Rectal smooth muscle tissue (tissue), 1 donor: ENCODE measurements at regions not wholly inside any gene's neighbourhood (a gene's known extent, or its start where the extent isn't known, plus 50 kb on each side); places are given as distances from the start of the nearest gene placed in this dataset.

Experiments
- H3K27ac ChIP-seq: one replicate; pipeline ENCODE4 v1.7.0; 2013; ENCODE audit warnings: low read depth, low read length, inconsistent platforms
- H3K27me3 ChIP-seq: one replicate; pipeline ENCODE4 v1.7.0; 2013; ENCODE audit warnings: low read length; ENCODE audit not compliant: control insufficient read depth, insufficient read depth
- H3K36me3 ChIP-seq: one replicate; pipeline ENCODE4 v1.7.0; 2013; ENCODE audit warnings: low read length; ENCODE audit not compliant: control insufficient read depth, insufficient read depth
- H3K4me1 ChIP-seq: one replicate; pipeline ENCODE4 v1.7.0; 2013; ENCODE audit warnings: low read length; ENCODE audit not compliant: control insufficient read depth, insufficient read depth
- H3K4me3 ChIP-seq: one replicate; pipeline ENCODE4 v1.7.0; 2013; ENCODE audit warnings: low read length
- H3K9ac ChIP-seq: one replicate; pipeline ENCODE4 v1.7.0; 2013; ENCODE audit warnings: low read length

- Histone ChIP-seq H3K4me3 (no peak overlapping the region), H3K27me3 (no peaks in the 10 kb centered on the region), H3K4me1 (no peaks in the 10 kb centered on the region), H3K36me3 (no peaks in the 10 kb centered on the region), H3K27ac (no peak overlapping the region), H3K9ac (no peak overlapping the region)
These were observed 182.6 kb upstream of the TYRP1 start for GRCh38 chr9:12510551-12510950.

DNA sequence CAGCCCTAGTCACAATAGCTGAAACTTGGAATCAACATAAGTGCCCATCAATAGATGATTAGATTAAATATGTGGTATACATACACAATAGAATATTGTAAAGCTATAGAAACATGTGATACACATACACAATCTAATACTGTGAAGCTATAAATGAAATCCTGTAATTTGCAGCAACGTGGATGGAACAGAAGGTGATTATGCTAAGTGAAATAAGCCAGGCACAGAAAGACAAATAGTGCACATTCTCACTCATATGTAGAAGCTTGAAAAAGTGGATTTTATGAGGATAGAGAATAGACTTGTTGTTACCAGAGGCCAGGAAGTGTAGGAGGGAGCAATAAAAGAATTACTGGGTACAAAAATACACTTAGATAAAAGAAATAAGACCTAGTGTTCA, 181.5 kb upstream of the TYRP1 start:
- H3K9ac ChIP-seq: no peak overlapping the region

GRCh38 chr9:12516031-12516430, 177.2 kb upstream of the TYRP1 start:
- no peak overlapping the region for H3K4me3 ChIP-seq
- no peak overlapping the region for H3K9ac ChIP-seq
- H3K36me3 ChIP-seq: no peaks in the 10 kb centered on the region
- no peak overlapping the region for H3K27ac ChIP-seq
- H3K4me1 ChIP-seq: no peaks in the 10 kb centered on the region
- no peaks in the 10 kb centered on the region for H3K27me3 ChIP-seq

More for the DNA sequence above, 181.5 kb upstream of the TYRP1 start:
- Histone ChIP-seq H3K27ac (no peak overlapping the region), H3K27me3 (no peaks in the 10 kb centered on the region), H3K36me3 (no peaks in the 10 kb centered on the region), H3K4me1 (no peaks in the 10 kb centered on the region), H3K4me3 (no peak overlapping the region)

DNA sequence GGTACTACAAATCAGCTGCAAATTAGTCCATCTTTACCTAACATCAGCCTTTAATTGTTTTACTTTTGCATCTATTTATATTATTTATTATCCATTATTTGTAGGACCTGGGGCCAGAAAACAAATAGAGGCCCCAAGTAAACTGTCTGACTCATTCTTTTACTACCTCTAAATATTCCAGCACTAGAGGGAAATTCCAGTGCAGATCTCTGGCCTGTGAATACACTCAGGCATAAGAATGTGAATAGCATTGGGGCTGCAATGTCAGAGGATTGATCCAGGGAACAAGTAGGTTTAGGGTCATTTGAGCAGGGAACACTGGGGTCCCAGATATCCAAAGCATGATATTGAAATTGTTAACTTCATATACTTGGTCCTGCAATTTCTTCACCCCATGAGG, 176.6 kb upstream of the TYRP1 start:
- H3K4me1 ChIP-seq: no peaks in the 10 kb centered on the region
- H3K27ac ChIP-seq: no peak overlapping the region

GRCh38 chr9:12538842-12539579, 154.2 kb upstream of the TYRP1 start:
- H3K4me3 ChIP-seq: no peak overlapping the region
- no peak overlapping the region for H3K9ac ChIP-seq
- no peaks in the 10 kb centered on the region for H3K36me3 ChIP-seq

More for the DNA sequence above, 176.6 kb upstream of the TYRP1 start:
- H3K4me3 ChIP-seq: no peak overlapping the region
- H3K36me3 ChIP-seq: no peaks in the 10 kb centered on the region
- no peaks in the 10 kb centered on the region for H3K27me3 ChIP-seq
- H3K9ac ChIP-seq: no peak overlapping the region

GRCh38 chr9:12539580-12539975, 153.6 kb upstream of the TYRP1 start:
- no peak overlapping the region for H3K4me3 ChIP-seq
- H3K27ac ChIP-seq: no peak overlapping the region
- no peaks in the 10 kb centered on the region for H3K36me3 ChIP-seq
- H3K4me1 ChIP-seq: no peaks in the 10 kb centered on the region
- no peaks in the 10 kb centered on the region for H3K27me3 ChIP-seq
- no peak overlapping the region for H3K9ac ChIP-seq

More at GRCh38 chr9:12538842-12539579, 154.2 kb upstream of the TYRP1 start:
- Histone ChIP-seq H3K27ac (no peak overlapping the region), H3K27me3 (no peaks in the 10 kb centered on the region), H3K4me1 (no peaks in the 10 kb centered on the region)

- Histone ChIP-seq H3K4me1 (no peaks in the 10 kb centered on the region), H3K27ac (no peak overlapping the region), H3K36me3 (no peaks in the 10 kb centered on the region), H3K27me3 (no peaks in the 10 kb centered on the region), H3K4me3 (no peak overlapping the region), H3K9ac (no peak overlapping the region)
These were observed 148.5 kb upstream of the TYRP1 start for GRCh38 chr9:12544700-12545099.

DNA sequence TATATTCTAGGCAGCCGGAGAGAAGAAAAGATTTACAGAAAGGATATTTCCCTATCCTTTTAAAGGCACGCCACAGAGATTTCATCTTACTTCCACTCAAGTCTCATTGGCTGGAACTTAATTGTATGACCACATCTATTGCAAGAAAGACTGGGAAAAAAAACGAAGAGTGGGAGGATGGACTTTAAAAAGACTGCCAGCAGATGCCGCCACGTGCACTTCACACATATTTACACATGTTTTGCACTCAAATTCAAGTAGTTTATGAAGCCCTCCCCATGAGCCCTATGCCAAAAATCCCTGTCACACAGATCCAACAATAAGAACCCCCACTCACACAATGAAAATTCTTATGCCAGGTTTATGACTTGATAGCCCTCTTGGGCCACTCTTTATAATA, 138.5 kb upstream of the TYRP1 start:
- Histone ChIP-seq H3K4me1 (no peaks in the 10 kb centered on the region), H3K4me3 (no peak overlapping the region), H3K36me3 (no peaks in the 10 kb centered on the region), H3K9ac (no peak overlapping the region), H3K27ac (no peak overlapping the region), H3K27me3 (no peaks in the 10 kb centered on the region)

DNA sequence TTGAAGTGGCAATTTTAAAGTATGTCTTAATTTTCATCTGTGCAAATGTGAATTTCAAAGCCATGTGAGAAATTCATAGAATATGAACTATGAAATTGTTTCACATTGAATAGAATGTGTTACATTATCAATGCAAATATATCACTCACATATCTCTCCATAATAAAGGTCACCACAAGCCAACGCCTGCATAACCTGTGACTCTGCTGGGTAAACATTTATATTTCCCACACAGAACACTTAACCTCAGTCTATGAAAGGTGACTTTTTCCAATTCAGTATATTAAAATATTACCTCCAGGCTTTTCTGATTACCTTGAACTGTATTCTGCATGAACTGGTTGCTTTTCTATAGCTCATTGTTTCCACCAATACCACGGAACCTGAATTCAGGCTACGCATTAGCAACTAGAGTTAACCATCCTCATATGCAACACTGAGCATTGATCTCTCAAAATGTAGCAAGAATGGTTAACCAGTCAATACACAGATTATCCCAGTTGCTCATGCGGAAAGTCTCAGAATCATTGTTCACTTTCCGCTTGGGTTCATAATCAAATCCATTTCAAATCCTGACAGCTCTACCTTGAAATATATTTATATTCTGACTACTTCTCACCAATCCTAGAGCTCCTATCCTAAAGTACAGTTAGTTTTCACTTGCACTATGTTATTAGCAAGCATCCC, 126.6 kb upstream of the TYRP1 start:
- Histone ChIP-seq H3K27me3 (no peaks in the 10 kb centered on the region), H3K4me1 (no peaks in the 10 kb centered on the region), H3K9ac (no peak overlapping the region), H3K36me3 (no peaks in the 10 kb centered on the region), H3K4me3 (no peak overlapping the region), H3K27ac (no peak overlapping the region)

DNA sequence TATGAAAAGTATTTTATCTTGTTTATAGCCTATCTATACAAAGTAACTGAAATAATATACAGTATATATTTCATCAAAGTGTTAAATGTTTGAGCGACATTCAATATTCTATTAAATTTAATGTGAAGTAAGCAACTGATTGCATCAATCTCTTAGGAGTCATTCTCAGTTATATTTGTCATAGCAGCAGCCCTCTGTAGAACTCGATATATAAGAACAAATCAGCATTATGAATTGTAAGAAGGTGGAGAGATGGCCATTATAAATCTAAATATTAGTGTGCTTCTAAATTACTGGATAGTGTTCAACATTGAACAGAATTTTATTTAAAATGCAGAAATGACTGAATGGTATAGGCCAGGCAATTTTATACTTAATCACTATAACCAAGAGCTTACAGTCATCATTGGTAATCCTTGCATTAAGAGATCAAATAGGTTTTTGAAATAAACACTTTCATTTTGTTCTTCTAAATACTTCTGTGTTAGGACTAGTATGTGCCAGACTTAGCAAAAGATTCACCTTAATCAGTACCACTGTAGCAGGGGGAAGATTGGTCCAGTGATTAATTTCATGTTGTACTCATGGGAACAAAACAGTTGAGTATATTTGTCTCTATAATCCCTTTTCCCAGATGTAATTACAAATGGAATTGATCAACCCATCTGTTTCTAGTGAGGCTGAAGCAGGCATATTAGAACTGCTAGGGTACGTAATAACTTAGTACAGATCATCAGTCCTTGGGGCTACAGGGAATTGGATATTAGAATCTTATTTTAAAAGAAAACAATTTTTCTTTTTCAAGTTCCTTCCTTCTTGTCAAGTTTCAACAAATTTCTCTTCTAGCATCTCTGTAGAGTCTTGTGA, 108.3 kb upstream of the TYRP1 start:
- H3K4me1 ChIP-seq: no peaks in the 10 kb centered on the region
- H3K27ac ChIP-seq: no peak overlapping the region
- H3K9ac ChIP-seq: no peak overlapping the region
- H3K36me3 ChIP-seq: no peaks in the 10 kb centered on the region
- H3K4me3 ChIP-seq: no peak overlapping the region
- no peaks in the 10 kb centered on the region for H3K27me3 ChIP-seq

- no peaks in the 10 kb centered on the region for H3K4me1 ChIP-seq
- H3K36me3 ChIP-seq: no peaks in the 10 kb centered on the region
- no peaks in the 10 kb centered on the region for H3K27me3 ChIP-seq
- H3K4me3 ChIP-seq: no peak overlapping the region
- H3K27ac ChIP-seq: no peak overlapping the region
- no peak overlapping the region for H3K9ac ChIP-seq
These were observed 97.8 kb upstream of the TYRP1 start for GRCh38 chr9:12595400-12595799.

DNA sequence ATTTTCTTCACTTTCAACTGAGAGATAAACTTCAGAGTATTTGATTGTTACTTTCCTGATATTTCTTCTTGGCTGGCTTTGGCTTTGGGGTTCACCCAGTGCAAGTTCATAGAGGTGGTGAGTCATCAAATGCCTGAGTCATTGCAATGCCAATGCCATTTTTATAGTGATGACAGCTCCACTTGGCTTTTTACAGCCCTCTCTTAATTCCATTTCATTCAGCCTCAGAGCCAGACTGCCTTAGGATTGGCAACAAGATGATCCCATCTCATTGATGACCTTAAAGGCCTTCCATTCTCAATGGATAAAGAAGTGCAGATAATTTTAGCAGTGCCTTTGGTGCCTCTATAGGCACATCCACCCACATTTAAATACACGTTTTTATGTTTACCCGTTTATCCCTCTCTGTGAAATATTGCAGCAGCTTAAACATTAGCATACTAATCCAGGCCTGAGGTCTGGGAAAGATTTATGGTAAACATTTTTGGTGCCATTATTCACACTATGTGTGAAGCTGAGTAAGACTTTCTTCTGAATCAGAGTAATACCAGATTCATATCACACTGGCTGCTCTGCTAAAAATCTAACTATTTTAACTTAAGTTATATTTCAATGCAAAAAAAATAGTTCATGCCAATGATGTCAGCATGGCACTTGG, 88.9 kb upstream of the TYRP1 start:
- H3K27me3 ChIP-seq: no peaks in the 10 kb centered on the region
- no peak overlapping the region for H3K4me3 ChIP-seq
- no peaks in the 10 kb centered on the region for H3K4me1 ChIP-seq
- H3K27ac ChIP-seq: no peak overlapping the region
- no peak overlapping the region for H3K9ac ChIP-seq
- no peaks in the 10 kb centered on the region for H3K36me3 ChIP-seq
